ENCODE measurements at regions not wholly inside any gene's neighbourhood (a gene's known extent, or its start where the extent isn't known, plus 50 kb on each side); places are given as distances from the start of the nearest gene placed in this dataset.

DNA sequence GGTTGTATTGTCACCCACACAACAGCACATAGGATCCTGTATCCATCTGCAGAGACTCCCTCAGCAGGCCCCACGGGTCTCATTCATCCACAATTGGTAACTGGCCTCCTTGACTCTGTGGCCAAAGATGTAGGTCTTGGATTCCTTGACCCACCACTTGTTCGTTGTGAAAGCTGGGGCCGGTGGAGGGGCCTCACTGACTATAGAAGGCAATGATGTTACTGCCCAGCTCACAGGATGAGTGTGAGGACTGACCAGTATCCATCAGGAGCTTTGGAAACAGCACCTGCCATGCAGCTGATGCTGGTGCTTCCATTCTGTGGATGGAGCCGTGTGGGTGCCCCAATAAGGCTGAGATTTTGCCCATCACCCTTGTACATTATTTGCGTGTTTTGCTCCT, 615.7 kb downstream of the BRD1 start:
- Histone ChIP-seq H3K79me2 (ENCODE audit: insufficient read depth, low read length) (no peaks in the 10 kb centered on the region), H3K36me3 (replicated peaks in 1 of 2; ENCODE audit: control insufficient read depth in 1 of 2, insufficient read depth in 2 of 2, low read length in 2 of 2) (no peaks in the 10 kb centered on the region), H3K4me1 (ENCODE audit: insufficient read depth, low read length) (peaks cover 17% of the 10 kb centered on the region), H3K9ac (ENCODE audit: insufficient read depth, low read depth, low read length) (no peak overlapping the region), H3K4me3 (replicated peaks in 1 of 3; ENCODE audit: insufficient read depth in 1 of 3, low read depth in 2 of 3, low read length in 3 of 3) (no peak overlapping the region), H3K27ac (ENCODE audit: extremely low read length, insufficient read depth, low read length) (no peak overlapping the region), H3K27me3 (ENCODE audit: control insufficient read depth in 1 of 2, insufficient read depth in 2 of 2, low read length in 2 of 2) (peaks cover 0 to 2% of the 10 kb centered on the region in 2 experiments; a peak in 1 of 5 replicates), H2AFZ (ENCODE audit: low read length) (no peak overlapping the region), H3K4me2 (ENCODE audit: low read depth, low read length) (no peak overlapping the region), H4K20me1 (ENCODE audit: insufficient read depth, low read length) (no peaks in the 10 kb centered on the region), H3K9me3 (ENCODE audit: low read length) (no peaks in the 10 kb centered on the region)
- intact Hi-C loops (cut with micrococcal nuclease; ENCODE audit: unreplicated experiment) (no loop called here), in situ Hi-C loops (cut with HindIII; ENCODE audit: extremely low pct_ligation_motif_present, low pct_unique_long_range_greater_than_20kb) (no loop called here)
- ChIA-PET POLR2A (no interaction called here), CTCF (ENCODE audit: low intra/inter-chr PET ratio, low total read pairs) (no interaction called here)
- 37% methylated on average over 4 of the region's 5 CpGs for WGBS (ENCODE audit: low lambda C conversion rate)
- DNase-seq (ENCODE audit: low spot score) (no peak), ATAC-seq (no peak), FAIRE-seq (no peak)
- TF ChIP-seq ZNF546 (CRISPR knock-in tag; conservative IDR thresholded peaks at IDR 0.05) (no peak), EHMT2 (IDR thresholded peaks at IDR 0.05; ENCODE audit: borderline replicate concordance, low read depth, low read length) (no peak), XRCC5 (optimal IDR thresholded peaks at IDR 0.05; ENCODE audit: low read length) (no peak), GZF1 (CRISPR knock-in tag; IDR thresholded peaks at IDR 0.05) (no peak), NFKB2 (CRISPR knock-in tag; IDR thresholded peaks at IDR 0.05; ENCODE audit: borderline replicate concordance) (no peak), ONECUT2 (CRISPR knock-in tag; IDR thresholded peaks at IDR 0.05) (no peak), AHR (CRISPR knock-in tag; IDR thresholded peaks at IDR 0.05) (no peak), MTA3 (CRISPR knock-in tag; IDR thresholded peaks at IDR 0.05) (no peak), ASH2L (IDR thresholded peaks at IDR 0.05; ENCODE audit: insufficient read length, low read depth, low read length) (no peak), ZNF720 (CRISPR knock-in tag; IDR thresholded peaks at IDR 0.05) (no peak)
- TF ChIP-seq, protein P1, sequence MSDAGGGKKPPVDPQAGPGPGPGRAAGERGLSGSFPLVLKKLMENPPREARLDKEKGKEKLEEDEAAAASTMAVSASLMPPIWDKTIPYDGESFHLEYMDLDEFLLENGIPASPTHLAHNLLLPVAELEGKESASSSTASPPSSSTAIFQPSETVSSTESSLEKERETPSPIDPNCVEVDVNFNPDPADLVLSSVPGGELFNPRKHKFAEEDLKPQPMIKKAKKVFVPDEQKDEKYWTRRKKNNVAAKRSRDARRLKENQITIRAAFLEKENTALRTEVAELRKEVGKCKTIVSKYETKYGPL (CRISPR knock-in tag; IDR thresholded peaks at IDR 0.05): no peak
- no TSS peak for BruUV-seq (replicated peaks)

Measured in HepG2 (cell line).